Upper lobe of right lung (tissue), 1 donor: ENCODE measurements at regions not wholly inside any gene's neighbourhood (a gene's known extent, or its start where the extent isn't known, plus 50 kb on each side); places are given as distances from the start of the nearest gene placed in this dataset.
A peak's percentile ranks its signal among the peaks of the same experiment; 100 is the strongest.

ENCODE experiments used
- ATAC-seq: fragments of 200-7000 bp; cut with Tn5 transposase; one replicate; pipeline ENCODE4 v1.9.1; 2020; ENCODE audit warnings: mild to moderate bottlenecking, moderate library complexity
- DNase-seq: peaks from one replicate; pipeline ENCODE4 v3.0.0-alpha.2; 2020
- H3K27ac ChIP-seq: fragments of 200-600 bp; one replicate; pipeline ENCODE4 v1.8.0; 2022
- H3K27me3 ChIP-seq: fragments of 200-600 bp; one replicate; pipeline ENCODE4 v1.8.0; 2022; ENCODE audit warnings: mild to moderate bottlenecking
- H3K36me3 ChIP-seq: fragments of 200-600 bp; one replicate; pipeline ENCODE4 v1.8.0; 2022
- H3K4me1 ChIP-seq: fragments of 200-600 bp; one replicate; pipeline ENCODE4 v1.8.0; 2022
- H3K4me3 ChIP-seq: fragments of 200-600 bp; one replicate; pipeline ENCODE4 v1.8.0; 2022; ENCODE audit warnings: mild to moderate bottlenecking
- H3K9me3 ChIP-seq: fragments of 200-600 bp; one replicate; pipeline ENCODE4 v1.8.0; 2022
- CTCF ChIP-seq: fragments of 200-600 bp; IDR thresholded peaks from one replicate; pipeline ENCODE4 v1.8.0; 2022; ENCODE audit warnings: antibody characterized with exemption
- intact Hi-C: fragments of 100-400 bp; cut with DNase I; formaldehyde crosslinking; loops from one replicate; pipeline ENCODE4 v1.11.0; 2022
- donor health status: DM: no; HTN: yes; CAD: no; lungs with severe emphysema.

- ATAC-seq, result no peak
- TF ChIP-seq CTCF, result no peak
- H3K9me3 ChIP-seq, result no peaks in the 10 kb centered on the region
- H3K36me3 ChIP-seq, result no peaks in the 10 kb centered on the region
- H3K27ac ChIP-seq, result no peak overlapping the region
- no peaks in the 10 kb centered on the region for H3K27me3 ChIP-seq
- no peak overlapping the region for H3K4me3 ChIP-seq
- intact Hi-C loops, result loop anchor here (10.0 kb wide), 1 partner anchor 827 kb away; no protein-coding TSS in a partner anchor
- H3K4me1 ChIP-seq, result peaks cover 17% of the 10 kb centered on the region
- no peak for DNase-seq
Measured at GRCh38 chr2:217511850-217512249, 490.9 kb downstream of the TNS1 start.

- no peak for DNase-seq
- H3K4me1 ChIP-seq, result peaks cover 17% of the 10 kb centered on the region
- intact Hi-C loops, result loop anchor here (10.0 kb wide), 1 partner anchor 826 kb away; no protein-coding TSS in a partner anchor
- H3K27ac ChIP-seq, result no peak overlapping the region
- TF ChIP-seq CTCF, result peak; percentile 62
- peak; percentile 94 for ATAC-seq
- no peaks in the 10 kb centered on the region for H3K9me3 ChIP-seq
- H3K36me3 ChIP-seq, result no peaks in the 10 kb centered on the region
- H3K4me3 ChIP-seq, result no peak overlapping the region
- H3K27me3 ChIP-seq, result no peaks in the 10 kb centered on the region
Measured at GRCh38 chr2:217510771-217511291, 492.0 kb downstream of the TNS1 start.

- Histone ChIP-seq H3K9me3 (no peaks in the 10 kb centered on the region), H3K36me3 (no peaks in the 10 kb centered on the region), H3K27ac (no peak overlapping the region), H3K4me3 (no peak overlapping the region), H3K27me3 (no peaks in the 10 kb centered on the region), H3K4me1 (peaks cover 1% of the 10 kb centered on the region)
- no peak for TF ChIP-seq CTCF
- intact Hi-C loops, result no loop called here
- no peak for DNase-seq
- no peak for ATAC-seq
Measured at GRCh38 chr2:217505303-217505702, 497.5 kb downstream of the TNS1 start.

GRCh38 chr2:217501887-217502286 is 500.9 kb downstream of the TNS1 start:
- no peak overlapping the region for H3K4me3 ChIP-seq
- intact Hi-C loops, result no loop called here
- no peak overlapping the region for H3K27ac ChIP-seq
- no peaks in the 10 kb centered on the region for H3K36me3 ChIP-seq
- no peaks in the 10 kb centered on the region for H3K4me1 ChIP-seq
- ATAC-seq, result no peak
- TF ChIP-seq CTCF, result no peak
- H3K9me3 ChIP-seq, result no peaks in the 10 kb centered on the region
- DNase-seq, result no peak
- no peaks in the 10 kb centered on the region for H3K27me3 ChIP-seq

GRCh38 chr2:217497843-217498377 is 504.9 kb downstream of the TNS1 start:
- Histone ChIP-seq H3K27me3 (no peaks in the 10 kb centered on the region), H3K4me1 (no peaks in the 10 kb centered on the region), H3K9me3 (no peaks in the 10 kb centered on the region), H3K27ac (no peak overlapping the region), H3K36me3 (no peaks in the 10 kb centered on the region), H3K4me3 (no peak overlapping the region)
- intact Hi-C loops, result no loop called here
- ATAC-seq, result no peak
- TF ChIP-seq CTCF, result no peak
- DNase-seq, result no peak

GRCh38 chr2:217494557-217494956 is 508.2 kb downstream of the TNS1 start:
- ATAC-seq (peak; percentile 15), DNase-seq (no peak)
- Histone ChIP-seq H3K27me3 (no peaks in the 10 kb centered on the region), H3K4me3 (no peak overlapping the region), H3K9me3 (no peaks in the 10 kb centered on the region), H3K36me3 (no peaks in the 10 kb centered on the region), H3K27ac (no peak overlapping the region), H3K4me1 (no peaks in the 10 kb centered on the region)
- intact Hi-C loops, result no loop called here
- no peak for TF ChIP-seq CTCF
